ENCODE measurements at regions not wholly inside any gene's neighbourhood (a gene's known extent, or its start where the extent isn't known, plus 50 kb on each side); places are given as distances from the start of the nearest gene placed in this dataset.
"Not testable (repeated sequence)": the region's sequence is repeated elsewhere in the genome, so short reads cannot be mapped to it uniquely, and the experiment has no call there.

DNA sequence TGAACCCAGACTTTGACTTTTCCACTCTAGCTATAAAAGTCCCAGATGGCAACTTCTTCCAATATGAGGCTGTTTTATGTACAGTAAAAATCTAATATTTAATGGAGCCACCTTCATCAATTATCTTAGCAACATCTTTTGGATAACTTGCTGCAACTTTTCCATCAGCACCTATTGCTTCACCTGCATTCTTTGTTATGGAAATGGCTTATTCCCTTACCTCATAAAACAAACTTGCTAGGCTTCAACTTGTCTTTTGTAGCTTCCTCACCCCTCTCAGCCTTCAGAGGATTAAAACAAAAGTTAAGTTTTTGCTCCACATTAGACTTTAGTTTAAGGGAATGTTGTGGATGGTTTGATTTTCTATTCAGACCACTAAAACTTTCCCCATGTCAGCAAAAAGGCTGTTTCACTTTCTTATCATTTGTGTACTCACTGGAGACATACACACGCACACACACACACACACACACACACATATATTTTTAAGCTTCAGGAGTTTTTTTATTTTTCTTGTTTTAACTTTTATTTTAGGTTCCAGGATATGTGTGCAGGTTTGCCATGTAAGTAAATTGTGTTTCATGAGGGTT, 1296.1 kb upstream of the PABPC4L start:
- Histone ChIP-seq H3K18ac (ENCODE audit: low read length) (no peak overlapping the region), H3K23ac (ENCODE audit: low read length) (no peak overlapping the region), H2AK5ac (ENCODE audit: low read length) (no peak overlapping the region), H3K4me1 (ENCODE audit: control insufficient read depth, low read depth, low read length) (no peaks in the 10 kb centered on the region), H4K8ac (ENCODE audit: low read depth, low read length) (no peak overlapping the region), H3K56ac (ENCODE audit: low read length) (no peak overlapping the region), H3K9ac (ENCODE audit: low read length) (no peak overlapping the region), H2BK5ac (ENCODE audit: low read length) (no peak overlapping the region), H2BK15ac (replicated peaks; ENCODE audit: low read depth) (no peak overlapping the region), H3K27ac (ENCODE audit: low read depth, low read length) (no peak overlapping the region), H4K5ac (ENCODE audit: low read length) (no peak overlapping the region), H3K4me3 (ENCODE audit: low read length) (no peak overlapping the region), H3K4me2 (ENCODE audit: low read length) (no peak overlapping the region), H3K27me3 (ENCODE audit: insufficient read depth, low read length, poor library complexity) (no peaks in the 10 kb centered on the region), H3K79me2 (ENCODE audit: control insufficient read depth, insufficient read depth, low read length) (no peaks in the 10 kb centered on the region), H3K4ac (ENCODE audit: low read depth, low read length) (no peak overlapping the region), H3K36me3 (ENCODE audit: control insufficient read depth, insufficient read depth, low read length) (no peaks in the 10 kb centered on the region), H3K79me1 (ENCODE audit: low read length) (no peaks in the 10 kb centered on the region), H2BK120ac (ENCODE audit: low read depth, low read length) (no peak overlapping the region)
- WGBS (ENCODE audit: extremely low coverage, insufficient coverage, low lambda C conversion rate), result no CpG with 5 or more reads among the region's 1 CpG
- peak; percentile 26 for DNase-seq

DNA sequence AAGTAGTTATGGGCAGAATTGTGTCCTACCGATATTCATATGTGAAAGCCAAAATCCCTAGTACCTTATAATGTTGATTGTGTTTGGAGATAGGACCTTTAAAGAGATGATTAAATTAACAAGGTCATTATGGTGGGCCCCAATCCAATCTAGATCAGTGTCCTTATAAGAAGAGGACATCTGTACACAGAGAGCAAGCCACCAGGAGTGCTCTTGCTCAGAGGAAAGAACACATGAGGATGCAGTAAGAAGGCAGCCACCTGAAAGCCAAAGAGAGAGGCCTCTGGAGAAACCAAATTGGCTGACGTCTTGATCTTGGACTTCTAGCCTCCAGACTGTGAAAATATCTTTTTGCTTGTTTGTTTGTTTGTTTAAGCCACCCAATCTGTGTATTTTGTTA, 1290.8 kb upstream of the PABPC4L start:
- Histone ChIP-seq H3K56ac (ENCODE audit: low read length) (no peak overlapping the region), H3K27me3 (ENCODE audit: insufficient read depth, low read length, poor library complexity) (no peaks in the 10 kb centered on the region), H3K4me1 (ENCODE audit: control insufficient read depth, low read depth, low read length) (no peaks in the 10 kb centered on the region), H4K5ac (ENCODE audit: low read length) (no peak overlapping the region), H2BK15ac (replicated peaks; ENCODE audit: low read depth) (no peak overlapping the region), H3K9ac (ENCODE audit: low read length) (no peak overlapping the region), H2BK120ac (ENCODE audit: low read depth, low read length) (no peak overlapping the region), H4K8ac (ENCODE audit: low read depth, low read length) (no peak overlapping the region), H3K4me2 (ENCODE audit: low read length) (no peak overlapping the region), H3K36me3 (ENCODE audit: control insufficient read depth, insufficient read depth, low read length) (no peaks in the 10 kb centered on the region), H2AK5ac (ENCODE audit: low read length) (no peak overlapping the region), H3K79me1 (ENCODE audit: low read length) (no peaks in the 10 kb centered on the region), H2BK5ac (ENCODE audit: low read length) (no peak overlapping the region), H3K4ac (ENCODE audit: low read depth, low read length) (no peak overlapping the region), H3K4me3 (ENCODE audit: low read length) (no peak overlapping the region), H3K27ac (ENCODE audit: low read depth, low read length) (no peak overlapping the region), H3K79me2 (ENCODE audit: control insufficient read depth, insufficient read depth, low read length) (no peaks in the 10 kb centered on the region), H3K18ac (ENCODE audit: low read length) (no peak overlapping the region), H3K23ac (ENCODE audit: low read length) (no peak overlapping the region)
- DNase-seq, result peak; percentile 18
- WGBS (ENCODE audit: extremely low coverage, insufficient coverage, low lambda C conversion rate), result no CpG with 5 or more reads among the region's 2 CpGs

DNA sequence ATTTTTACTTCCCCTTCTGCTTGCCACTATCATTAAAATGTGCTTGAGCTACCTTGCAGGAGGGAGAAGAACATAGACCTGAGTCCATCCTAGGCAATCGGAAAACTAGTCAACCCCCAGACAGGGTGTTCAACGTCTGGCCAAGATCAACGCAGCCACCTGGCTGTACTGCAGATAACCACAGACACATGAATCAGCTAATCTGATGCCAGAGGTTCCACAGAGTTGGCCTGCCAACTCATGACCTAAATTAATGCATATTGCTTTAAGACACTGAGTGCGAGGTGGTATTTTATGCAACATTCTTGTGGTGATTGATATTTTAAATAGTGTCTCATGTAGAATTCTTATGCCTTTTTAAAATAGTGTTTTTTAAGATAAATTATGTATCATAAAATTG, 1283.8 kb upstream of the PABPC4L start:
- Histone ChIP-seq H3K79me2 (ENCODE audit: control insufficient read depth, insufficient read depth, low read length) (no peaks in the 10 kb centered on the region), H3K23ac (ENCODE audit: low read length) (no peak overlapping the region), H2BK5ac (ENCODE audit: low read length) (no peak overlapping the region), H2AK5ac (ENCODE audit: low read length) (no peak overlapping the region), H3K18ac (ENCODE audit: low read length) (no peak overlapping the region), H3K4me2 (ENCODE audit: low read length) (no peak overlapping the region), H3K4me1 (ENCODE audit: control insufficient read depth, low read depth, low read length) (no peaks in the 10 kb centered on the region), H3K27me3 (ENCODE audit: insufficient read depth, low read length, poor library complexity) (no peaks in the 10 kb centered on the region), H4K5ac (ENCODE audit: low read length) (no peak overlapping the region), H2BK120ac (ENCODE audit: low read depth, low read length) (no peak overlapping the region), H3K4ac (ENCODE audit: low read depth, low read length) (no peak overlapping the region), H3K27ac (ENCODE audit: low read depth, low read length) (no peak overlapping the region), H4K8ac (ENCODE audit: low read depth, low read length) (no peak overlapping the region), H3K56ac (ENCODE audit: low read length) (no peak overlapping the region), H2BK15ac (replicated peaks; ENCODE audit: low read depth) (no peak overlapping the region), H3K79me1 (ENCODE audit: low read length) (no peaks in the 10 kb centered on the region), H3K36me3 (ENCODE audit: control insufficient read depth, insufficient read depth, low read length) (no peaks in the 10 kb centered on the region), H3K9ac (ENCODE audit: low read length) (no peak overlapping the region), H3K4me3 (ENCODE audit: low read length) (no peak overlapping the region)
- no CpG with 5 or more reads among the region's 4 CpGs for WGBS (ENCODE audit: extremely low coverage, insufficient coverage, low lambda C conversion rate)
- DNase-seq, result no peak

DNA sequence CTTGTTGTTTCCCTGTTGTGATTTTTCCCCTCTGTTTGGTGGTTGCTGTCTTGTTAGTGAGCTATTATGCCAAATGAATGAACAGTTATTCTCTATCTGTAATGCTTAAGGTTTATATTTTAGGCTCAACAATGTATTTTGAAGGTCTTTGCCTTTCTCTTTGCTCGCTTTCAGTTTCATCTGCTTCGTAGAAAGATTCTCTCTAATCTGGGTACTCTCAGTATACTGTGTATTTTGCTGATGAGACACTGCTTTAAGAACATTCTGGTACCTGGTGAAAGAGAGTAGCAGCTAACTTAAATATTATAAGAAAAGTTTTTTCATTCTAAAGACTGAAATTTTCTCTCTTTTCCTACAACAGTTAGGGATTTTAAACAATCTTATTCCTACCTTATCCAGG, 1274.7 kb upstream of the PABPC4L start:
- H3K4me3 ChIP-seq (ENCODE audit: low read length), result no peak overlapping the region
- no peak overlapping the region for H3K23ac ChIP-seq (ENCODE audit: low read length)
- no peaks in the 10 kb centered on the region for H3K36me3 ChIP-seq (ENCODE audit: control insufficient read depth, insufficient read depth, low read length)
- no peak overlapping the region for H2BK15ac ChIP-seq (replicated peaks; ENCODE audit: low read depth)
- no peak overlapping the region for H3K4me2 ChIP-seq (ENCODE audit: low read length)
- H3K27ac ChIP-seq (ENCODE audit: low read depth, low read length), result no peak overlapping the region
- H3K18ac ChIP-seq (ENCODE audit: low read length), result no peak overlapping the region
- no peak for DNase-seq
- no peaks in the 10 kb centered on the region for H3K27me3 ChIP-seq (ENCODE audit: insufficient read depth, low read length, poor library complexity)
- H2AK5ac ChIP-seq (ENCODE audit: low read length), result no peak overlapping the region
- no CpG with 5 or more reads among the region's 2 CpGs for WGBS (ENCODE audit: extremely low coverage, insufficient coverage, low lambda C conversion rate)
- no peak overlapping the region for H2BK120ac ChIP-seq (ENCODE audit: low read depth, low read length)
- no peak overlapping the region for H4K5ac ChIP-seq (ENCODE audit: low read length)
- no peaks in the 10 kb centered on the region for H3K79me1 ChIP-seq (ENCODE audit: low read length)
- no peak overlapping the region for H4K8ac ChIP-seq (ENCODE audit: low read depth, low read length)
- no peak overlapping the region for H3K56ac ChIP-seq (ENCODE audit: low read length)
- no peak overlapping the region for H3K9ac ChIP-seq (ENCODE audit: low read length)
- H3K4ac ChIP-seq (ENCODE audit: low read depth, low read length), result no peak overlapping the region
- no peak overlapping the region for H2BK5ac ChIP-seq (ENCODE audit: low read length)
- H3K79me2 ChIP-seq (ENCODE audit: control insufficient read depth, insufficient read depth, low read length), result no peaks in the 10 kb centered on the region
- H3K4me1 ChIP-seq (ENCODE audit: control insufficient read depth, low read depth, low read length), result no peaks in the 10 kb centered on the region

DNA sequence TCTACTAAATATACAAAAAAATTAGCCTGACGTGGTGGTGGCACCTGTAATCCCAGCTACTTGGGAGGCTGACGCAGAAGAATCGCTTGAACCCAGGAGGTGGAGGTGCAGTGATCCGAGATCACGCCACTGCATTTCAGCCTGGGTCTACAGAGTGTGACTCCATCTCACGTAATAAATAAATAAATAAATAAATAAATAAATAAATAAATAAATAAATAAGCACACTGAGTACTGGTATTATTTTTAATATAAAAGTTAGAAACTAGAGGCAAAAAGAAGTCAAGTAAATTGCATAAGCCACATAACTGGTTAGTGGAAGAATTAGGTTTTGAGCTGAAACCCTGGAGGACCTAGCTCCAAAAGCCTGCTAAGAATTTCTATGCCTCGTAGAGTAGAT, 1262.7 kb upstream of the PABPC4L start:
- Histone ChIP-seq H4K5ac (ENCODE audit: low read length) (no peak overlapping the region), H4K8ac (ENCODE audit: low read depth, low read length) (no peak overlapping the region), H2BK5ac (ENCODE audit: low read length) (no peak overlapping the region), H3K9ac (ENCODE audit: low read length) (no peak overlapping the region), H3K4me1 (ENCODE audit: control insufficient read depth, low read depth, low read length) (no peaks in the 10 kb centered on the region), H2BK15ac (replicated peaks; ENCODE audit: low read depth) (no peak overlapping the region), H3K4ac (ENCODE audit: low read depth, low read length) (no peak overlapping the region), H3K79me2 (ENCODE audit: control insufficient read depth, insufficient read depth, low read length) (no peaks in the 10 kb centered on the region), H3K56ac (ENCODE audit: low read length) (no peak overlapping the region), H3K27ac (ENCODE audit: low read depth, low read length) (no peak overlapping the region), H3K23ac (ENCODE audit: low read length) (no peak overlapping the region), H3K36me3 (ENCODE audit: control insufficient read depth, insufficient read depth, low read length) (no peaks in the 10 kb centered on the region), H3K18ac (ENCODE audit: low read length) (no peak overlapping the region), H3K79me1 (ENCODE audit: low read length) (no peaks in the 10 kb centered on the region), H3K4me3 (ENCODE audit: low read length) (no peak overlapping the region), H2AK5ac (ENCODE audit: low read length) (no peak overlapping the region), H3K27me3 (ENCODE audit: insufficient read depth, low read length, poor library complexity) (no peaks in the 10 kb centered on the region), H3K4me2 (ENCODE audit: low read length) (no peak overlapping the region), H2BK120ac (ENCODE audit: low read depth, low read length) (no peak overlapping the region)
- no CpG with 5 or more reads among the region's 7 CpGs for WGBS (ENCODE audit: extremely low coverage, insufficient coverage, low lambda C conversion rate)
- no peak for DNase-seq

DNA sequence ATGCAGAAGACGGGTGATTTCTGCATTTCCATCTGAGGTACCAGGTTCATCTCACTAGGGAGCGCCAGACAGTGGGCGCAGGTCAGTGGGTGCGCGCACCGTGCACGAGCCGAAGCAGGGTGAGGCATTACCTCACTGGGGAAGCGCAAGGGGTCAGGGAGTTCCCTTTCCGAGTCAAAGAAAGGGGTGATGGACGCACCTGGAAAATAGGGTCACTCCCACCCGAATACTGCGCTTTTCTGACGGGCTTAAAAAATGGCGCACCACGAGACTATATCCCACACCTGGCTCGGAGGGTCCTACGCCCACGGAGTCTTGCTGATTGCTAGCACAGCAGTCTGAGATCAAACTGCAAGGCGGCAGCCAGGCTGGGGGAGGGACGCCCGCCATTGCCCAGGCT, 1246.0 kb upstream of the PABPC4L start:
- H2BK120ac ChIP-seq (ENCODE audit: low read depth, low read length); H3K4me3 ChIP-seq (ENCODE audit: low read length); H3K23ac ChIP-seq (ENCODE audit: low read length); DNase-seq; H3K4me1 ChIP-seq (ENCODE audit: control insufficient read depth, low read depth, low read length); H3K56ac ChIP-seq (ENCODE audit: low read length); H3K79me1 ChIP-seq (ENCODE audit: low read length); H3K18ac ChIP-seq (ENCODE audit: low read length); H3K27ac ChIP-seq (ENCODE audit: low read depth, low read length); H3K4me2 ChIP-seq (ENCODE audit: low read length); H4K5ac ChIP-seq (ENCODE audit: low read length); H3K4ac ChIP-seq (ENCODE audit: low read depth, low read length); H2BK5ac ChIP-seq (ENCODE audit: low read length); H3K36me3 ChIP-seq (ENCODE audit: control insufficient read depth, insufficient read depth, low read length); H3K9ac ChIP-seq (ENCODE audit: low read length); H2AK5ac ChIP-seq (ENCODE audit: low read length); H2BK15ac ChIP-seq (replicated peaks; ENCODE audit: low read depth); H3K27me3 ChIP-seq (ENCODE audit: insufficient read depth, low read length, poor library complexity); H4K8ac ChIP-seq (ENCODE audit: low read depth, low read length); H3K79me2 ChIP-seq (ENCODE audit: control insufficient read depth, insufficient read depth, low read length): not testable (repeated sequence)
- no CpG with 5 or more reads among the region's 22 CpGs for WGBS (ENCODE audit: extremely low coverage, insufficient coverage, low lambda C conversion rate)
